RWPE1 (cell line): ENCODE measurements at regions not wholly inside any gene's neighbourhood (a gene's known extent, or its start where the extent isn't known, plus 50 kb on each side); places are given as distances from the start of the nearest gene placed in this dataset.

Experiments
- CTCF ChIA-PET: fragments of 350-600 bp; sonication (Branson Sonifier 250); formaldehyde crosslinking; extraction: SDS; loops from one replicate; lab custom pipeline; 2021; lab: Yijun Ruan, JAX
- POLR2A ChIA-PET: fragments of 400-600 bp; formaldehyde crosslinking; extraction: SDS; loops from one replicate; lab custom pipeline; 2020; ENCODE audit warnings: antibody characterized with exemption; ENCODE audit not compliant: low non-redundant PET; lab: Yijun Ruan, JAX
- DNase-seq: peaks from one replicate; pipeline ENCODE4 v3.0.0; 2012; ENCODE audit warnings: low spot score
- H3K27ac ChIP-seq: fragments of 450-650 bp; 2 replicates; pipeline ENCODE4 v1.5.1; 2017
- CTCF ChIP-seq: fragments of 450-650 bp; conservative IDR thresholded peaks from 2 replicates; pipeline ENCODE4 v1.5.1; 2017; ENCODE audit warnings: low read depth, mild to moderate bottlenecking

GRCh38 chr13:79781829-79782540 is 301.0 kb downstream of the NDFIP2 start:
- no peak for DNase-seq
- no peak for TF ChIP-seq CTCF
- H3K27ac ChIP-seq: no peak overlapping the region
- CTCF ChIA-PET: interaction anchor here (0.6 kb wide), 1 partner anchor 547 kb away, joined by 3 read pairs; no protein-coding TSS in a partner anchor
- POLR2A ChIA-PET: no interaction called here

GRCh38 chr13:79780240-79780639 is 299.3 kb downstream of the NDFIP2 start:
- CTCF ChIA-PET: no interaction called here
- POLR2A ChIA-PET: no interaction called here
- DNase-seq: no peak
- TF ChIP-seq CTCF: no peak
- H3K27ac ChIP-seq: no peak overlapping the region

GRCh38 chr13:79779761-79780160 is 298.8 kb downstream of the NDFIP2 start:
- POLR2A ChIA-PET: no interaction called here
- no peak overlapping the region for H3K27ac ChIP-seq
- DNase-seq: peak; percentile 35
- CTCF ChIA-PET: no interaction called here
- no peak for TF ChIP-seq CTCF

GRCh38 chr13:79778741-79779460 is 297.9 kb downstream of the NDFIP2 start:
- H3K27ac ChIP-seq: no peak overlapping the region
- TF ChIP-seq CTCF: no peak
- POLR2A ChIA-PET: no interaction called here
- no peak for DNase-seq
- CTCF ChIA-PET: interaction anchor here (2.0 kb wide), 1 partner anchor 564 kb away, joined by 4 read pairs; no protein-coding TSS in a partner anchor

- H3K27ac ChIP-seq: no peak overlapping the region
- no peak for DNase-seq
- ChIA-PET POLR2A (no interaction called here), CTCF (interaction anchor here (2.0 kb wide), 1 partner anchor 565 kb away, joined by 4 read pairs; no protein-coding TSS in a partner anchor)
- no peak for TF ChIP-seq CTCF
These were observed 296.5 kb downstream of the NDFIP2 start for GRCh38 chr13:79777504-79777903.

GRCh38 chr13:79776531-79777295 is 295.8 kb downstream of the NDFIP2 start:
- ChIA-PET POLR2A (no interaction called here), CTCF (no interaction called here)
- no peak overlapping the region for H3K27ac ChIP-seq
- DNase-seq: no peak
- no peak for TF ChIP-seq CTCF
